CD4-positive, alpha-beta T cell (primary cell): ENCODE measurements at regions not wholly inside any gene's neighbourhood (a gene's known extent, or its start where the extent isn't known, plus 50 kb on each side); places are given as distances from the start of the nearest gene placed in this dataset.

Experiments
- ATAC-seq: fragments of 200-7000 bp; cut with Tn5 transposase; one replicate; pipeline ENCODE4 v1.10.0; 2022; ENCODE audit warnings: mild to moderate bottlenecking; ENCODE audit not compliant: poor library complexity
- CTCF ChIA-PET: fragments of 350-600 bp; sonication (Branson Sonifier 250); formaldehyde crosslinking; loops from one replicate; lab custom pipeline; 2021; ENCODE audit warnings: antibody characterized with exemption, inconsistent platforms; lab: Charles Lee
- POLR2A ChIA-PET: fragments of 350-600 bp; sonication (Branson Sonifier 250); formaldehyde crosslinking; loops from one replicate; lab custom pipeline; 2021; ENCODE audit warnings: antibody characterized with exemption, inconsistent platforms; lab: Charles Lee
- DNase-seq, 14 experiments: peaks; one replicate each; pipeline ENCODE4 v3.0.0-alpha.2; 2013 to 2020; ENCODE audit warnings: mixed read lengths in 2 of 14
- H3K27ac ChIP-seq, 2 donors: one replicate each; pipeline versions ENCODE4 v1.5.1 to v1.7.0; 2013; ENCODE audit warnings: low read length in 2 of 2, low read depth in 1 of 2, mild to moderate bottlenecking in 1 of 2
- H3K27me3 ChIP-seq, 2 experiments: 1 replicate in 1 of 2; 2 replicates in 1 of 2; pipeline versions ENCODE4 v1.6.1 to v1.7.0; 2013; ENCODE audit warnings: low read length in 2 of 2, control low read depth in 1 of 2, mild to moderate bottlenecking in 1 of 2, moderate library complexity in 1 of 2; ENCODE audit not compliant: insufficient read depth in 2 of 2, control insufficient read depth in 1 of 2
- H3K36me3 ChIP-seq: one replicate; pipeline ENCODE4 v1.6.1; 2013; ENCODE audit warnings: low read length, control low read depth; ENCODE audit not compliant: insufficient read depth
- H3K4me1 ChIP-seq: one replicate; pipeline ENCODE4 v1.6.1; 2013; ENCODE audit warnings: low read length, control low read depth; ENCODE audit not compliant: insufficient read depth
- H3K4me3 ChIP-seq: one replicate; pipeline ENCODE4 v1.5.1; 2013; ENCODE audit warnings: mild to moderate bottlenecking, low read length, moderate library complexity
- H3K9me3 ChIP-seq, 2 experiments: 1 replicate in 1 of 2; 2 replicates in 1 of 2; pipeline versions ENCODE4 v1.6.1 to v1.7.0; 2013; ENCODE audit warnings: low read length in 2 of 2, mild to moderate bottlenecking in 2 of 2, control low read depth in 1 of 2, moderate library complexity in 1 of 2; ENCODE audit not compliant: control insufficient read depth in 1 of 2, insufficient read depth in 1 of 2
- H3K27ac Mint-ChIP-seq: one replicate; pipeline ENCODE4 v1.8.0; 2020; ENCODE audit warnings: mixed read lengths
- H3K27me3 Mint-ChIP-seq: one replicate; pipeline ENCODE4 v1.8.0; 2021; ENCODE audit warnings: mixed read lengths
- H3K36me3 Mint-ChIP-seq: one replicate; pipeline ENCODE4 v1.8.0; 2021; ENCODE audit warnings: low read depth, mixed read lengths
- H3K4me1 Mint-ChIP-seq: one replicate; pipeline ENCODE4 v1.8.0; 2021; ENCODE audit warnings: low read depth, mixed read lengths
- H3K4me3 Mint-ChIP-seq: one replicate; pipeline ENCODE4 v1.8.0; 2020; ENCODE audit warnings: mild to moderate bottlenecking, mixed read lengths
- H3K9me3 Mint-ChIP-seq: one replicate; pipeline ENCODE4 v1.8.0; 2020; ENCODE audit warnings: mixed read lengths
- CTCF ChIP-seq: fragments of 200-600 bp; IDR thresholded peaks from one replicate; pipeline ENCODE4 v1.8.0; 2022; ENCODE audit warnings: antibody characterized with exemption, mild to moderate bottlenecking
- intact Hi-C, 2 experiments: fragments of 100-400 bp; cut with DNase I in 1 of 2; cut with micrococcal nuclease in 1 of 2; formaldehyde crosslinking; loops; one replicate each; pipeline versions ENCODE4 v1.15.1 to v1.9.0; 2023 to 2025; cut with DNase I, micrococcal nuclease

GRCh38 chr1:59242370-59242769 is 54.5 kb upstream of the FGGY start:
- Mint-ChIP-seq H3K4me1 (no peaks in the 10 kb centered on the region), H3K9me3 (peaks cover 15% of the 10 kb centered on the region)
- H3K4me1 ChIP-seq, result no peaks in the 10 kb centered on the region

GRCh38 chr1:59243550-59243949 is 53.3 kb upstream of the FGGY start:
- ChIA-PET POLR2A (no interaction called here), CTCF (no interaction called here)
- Histone ChIP-seq H3K9me3 (peaks cover 0 to 5% of the 10 kb centered on the region in 2 experiments), H3K4me1 (no peaks in the 10 kb centered on the region), H3K27me3 (no peaks in the 10 kb centered on the region), H3K36me3 (no peaks in the 10 kb centered on the region), H3K4me3 (no peak overlapping the region), H3K27ac (no peak overlapping the region)
- TF ChIP-seq CTCF, result no peak
- no peak for DNase-seq
- H3K27me3 Mint-ChIP-seq, result peaks cover 5% of the 10 kb centered on the region
- no peaks in the 10 kb centered on the region for H3K36me3 Mint-ChIP-seq
- H3K27ac Mint-ChIP-seq, result no peak overlapping the region
- no peaks in the 10 kb centered on the region for H3K4me1 Mint-ChIP-seq
- no peak for ATAC-seq
- H3K9me3 Mint-ChIP-seq, result peaks cover 15% of the 10 kb centered on the region
- intact Hi-C loops, result no loop called here
- no peak overlapping the region for H3K4me3 Mint-ChIP-seq

More at GRCh38 chr1:59242370-59242769, 54.5 kb upstream of the FGGY start:
- no peak for TF ChIP-seq CTCF
- Mint-ChIP-seq H3K27me3 (peaks cover 5% of the 10 kb centered on the region), H3K27ac (no peak overlapping the region), H3K36me3 (no peaks in the 10 kb centered on the region), H3K4me3 (no peak overlapping the region)
- Histone ChIP-seq H3K4me3 (no peak overlapping the region), H3K9me3 (peaks cover 0 to 5% of the 10 kb centered on the region in 2 experiments), H3K27ac (no peak overlapping the region), H3K36me3 (no peaks in the 10 kb centered on the region), H3K27me3 (no peaks in the 10 kb centered on the region)
- ChIA-PET CTCF (no interaction called here), POLR2A (no interaction called here)
- DNase-seq (no peak), ATAC-seq (no peak)
- intact Hi-C loops, result no loop called here

- no peak for DNase-seq
- Histone ChIP-seq H3K4me3 (no peak overlapping the region), H3K36me3 (no peaks in the 10 kb centered on the region), H3K9me3 (peaks cover 0 to 5% of the 10 kb centered on the region in 2 experiments), H3K4me1 (no peaks in the 10 kb centered on the region), H3K27ac (no peak overlapping the region), H3K27me3 (no peaks in the 10 kb centered on the region)
- Mint-ChIP-seq H3K4me1 (no peaks in the 10 kb centered on the region), H3K27me3 (peaks cover 5% of the 10 kb centered on the region), H3K36me3 (no peaks in the 10 kb centered on the region), H3K27ac (no peak overlapping the region), H3K4me3 (no peak overlapping the region), H3K9me3 (peaks cover 15% of the 10 kb centered on the region)
- CTCF ChIA-PET, result no interaction called here
- no peak for ATAC-seq
- POLR2A ChIA-PET, result no interaction called here
- TF ChIP-seq CTCF, result no peak
- intact Hi-C loops, result no loop called here
These were observed 52.9 kb upstream of the FGGY start for GRCh38 chr1:59243978-59244377.
